ENCODE measurements at regions not wholly inside any gene's neighbourhood (a gene's known extent, or its start where the extent isn't known, plus 50 kb on each side); places are given as distances from the start of the nearest gene placed in this dataset.
"Not testable (repeated sequence)": the region's sequence is repeated elsewhere in the genome, so short reads cannot be mapped to it uniquely, and the experiment has no call there.

DNA sequence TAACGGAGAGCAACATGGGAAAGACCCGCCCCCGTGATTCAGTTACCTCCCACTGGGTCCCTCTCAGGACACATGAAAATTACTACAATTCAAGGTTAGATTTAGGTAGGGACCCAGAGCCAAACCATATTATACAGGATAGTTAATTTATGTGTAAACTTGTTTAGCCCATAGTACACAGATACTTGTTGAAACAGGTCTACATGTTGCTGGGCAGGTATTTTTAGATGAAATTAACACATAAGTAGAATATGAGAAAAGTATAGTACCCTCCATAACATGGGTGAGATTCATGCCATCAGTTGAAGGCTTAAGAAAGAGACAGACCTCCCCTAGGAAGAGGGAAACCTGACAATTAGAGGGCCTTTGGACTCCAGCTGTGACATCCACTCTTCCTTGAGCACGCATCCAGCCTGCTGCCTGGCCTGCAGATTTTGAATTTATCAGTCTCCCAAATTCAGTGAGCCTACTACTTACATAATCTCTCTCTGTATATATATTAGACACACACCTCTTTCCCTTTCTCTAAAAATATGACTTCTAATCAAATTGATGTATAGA lies 463.5 kb upstream of the NETO1 start:
- WGBS, 2 donors: 87 to 90% methylated on average over 4 of the region's 4 CpGs
- Histone ChIP-seq H3K36me3 (no peaks in the 10 kb centered on the region), H3K9me3 (no peaks in the 10 kb centered on the region), H3K4me3 (no peak overlapping the region), H3K27me3 (no peaks in the 10 kb centered on the region), H3K27ac (no peak overlapping the region), H3K4me1 (no peaks in the 10 kb centered on the region)
- TF ChIP-seq EP300 (IDR thresholded peaks at IDR 0.05) (no peak), POLR2AphosphoS5 (IDR thresholded peaks at IDR 0.05) (no peak), POLR2A (IDR thresholded peaks at IDR 0.05) (no peak), CTCF (IDR thresholded peaks at IDR 0.05) (no peak)
- intact Hi-C loops (cut with DNase I): no loop called here
- no peak for DNase-seq

DNA sequence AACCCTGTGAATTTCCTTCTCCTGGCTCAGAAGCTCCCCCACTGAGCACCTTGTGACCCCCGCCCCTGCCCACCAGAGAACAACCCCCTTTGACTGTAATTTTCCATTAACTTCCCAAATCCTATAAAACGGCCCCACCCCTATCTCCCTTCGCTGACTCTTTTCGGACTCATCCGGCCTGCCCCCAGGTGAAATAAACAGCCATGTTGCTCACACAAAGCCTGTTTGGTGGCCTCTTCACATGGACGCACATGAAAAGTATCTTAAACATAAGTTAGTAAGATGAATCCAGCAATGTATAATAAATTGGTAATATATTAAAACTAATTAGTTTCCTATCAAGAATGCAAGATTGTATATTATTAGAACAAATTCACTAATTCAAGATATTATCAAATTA lies 462.3 kb upstream of the NETO1 start:
- DNase-seq; intact Hi-C loops (cut with DNase I); H3K4me1 ChIP-seq; H3K27me3 ChIP-seq; H3K4me3 ChIP-seq; H3K36me3 ChIP-seq; H3K9me3 ChIP-seq; H3K27ac ChIP-seq: not testable (repeated sequence)
- WGBS, 2 donors: 79 to 82% methylated on average over 6 of the region's 6 CpGs

- WGBS, 2 donors: 50 to 78% methylated on average over 4 of the region's 5 CpGs
- H3K9me3 ChIP-seq; H3K4me1 ChIP-seq; H3K4me3 ChIP-seq; H3K27ac ChIP-seq; H3K27me3 ChIP-seq; intact Hi-C loops (cut with DNase I); H3K36me3 ChIP-seq; DNase-seq: not testable (repeated sequence)
Measured at GRCh38 chr18:73324187-73324831, 456.5 kb upstream of the NETO1 start.

GRCh38 chr18:73318739-73319479 lies 451.1 kb upstream of the NETO1 start:
- no peaks in the 10 kb centered on the region for H3K27me3 ChIP-seq
- H3K9me3 ChIP-seq: no peaks in the 10 kb centered on the region
- H3K4me1 ChIP-seq: no peaks in the 10 kb centered on the region
- WGBS, 2 donors: 54 to 70% methylated on average over 6 of the region's 6 CpGs
- DNase-seq: no peak
- H3K4me3 ChIP-seq: no peak overlapping the region
- no peaks in the 10 kb centered on the region for H3K36me3 ChIP-seq
- no peak overlapping the region for H3K27ac ChIP-seq
- TF ChIP-seq POLR2AphosphoS5 (IDR thresholded peaks at IDR 0.05) (no peak), EP300 (IDR thresholded peaks at IDR 0.05) (no peak), CTCF (IDR thresholded peaks at IDR 0.05) (no peak), POLR2A (IDR thresholded peaks at IDR 0.05) (no peak)
- intact Hi-C loops (cut with DNase I): no loop called here

GRCh38 chr18:73316513-73316912 lies 448.7 kb upstream of the NETO1 start:
- no peak overlapping the region for H3K4me3 ChIP-seq
- H3K27me3 ChIP-seq: no peaks in the 10 kb centered on the region
- H3K27ac ChIP-seq: no peak overlapping the region
- no peaks in the 10 kb centered on the region for H3K9me3 ChIP-seq
- intact Hi-C loops (cut with DNase I): no loop called here
- H3K4me1 ChIP-seq: no peaks in the 10 kb centered on the region
- TF ChIP-seq POLR2A (IDR thresholded peaks at IDR 0.05): no peak
- no peak for TF ChIP-seq CTCF (IDR thresholded peaks at IDR 0.05)
- no peak for TF ChIP-seq EP300 (IDR thresholded peaks at IDR 0.05)
- TF ChIP-seq POLR2AphosphoS5 (IDR thresholded peaks at IDR 0.05): no peak
- no peak for DNase-seq
- WGBS, 2 donors: 41 to 90% methylated on average over 1 of the region's 1 CpG
- no peaks in the 10 kb centered on the region for H3K36me3 ChIP-seq
